Large intestine (tissue), 3 donors: ENCODE measurements at regions not wholly inside any gene's neighbourhood (a gene's known extent, or its start where the extent isn't known, plus 50 kb on each side); places are given as distances from the start of the nearest gene placed in this dataset.

ENCODE experiments used
- DNase-seq, 2 donors: peaks; one replicate each; pipeline versions ENCODE4 v3.0.0 to v3.0.0-alpha.2; 2013
- H3K27ac ChIP-seq: one replicate; pipeline ENCODE4 v1.5.1; 2013; ENCODE audit warnings: low read length
- H3K27me3 ChIP-seq: 2 replicates; pipeline ENCODE4 v1.6.1; 2013; ENCODE audit warnings: low read length; ENCODE audit not compliant: control insufficient read depth, insufficient read depth
- H3K36me3 ChIP-seq: 2 replicates; pipeline ENCODE4 v1.6.1; 2013; ENCODE audit warnings: low read length; ENCODE audit not compliant: control insufficient read depth, insufficient read depth
- H3K4me1 ChIP-seq: one replicate; pipeline ENCODE4 v1.6.1; 2013; ENCODE audit warnings: low read length; ENCODE audit not compliant: control insufficient read depth, insufficient read depth
- H3K4me3 ChIP-seq: one replicate; pipeline ENCODE4 v1.5.1; 2013; ENCODE audit warnings: low read length
- H3K9me3 ChIP-seq: one replicate; pipeline ENCODE4 v1.6.1; 2013; ENCODE audit warnings: mild to moderate bottlenecking, low read depth, low read length, moderate library complexity; ENCODE audit not compliant: control insufficient read depth
- WGBS: methylation state at CpG from one replicate; pipeline ENCODE4 v1.1.5; 2013; ENCODE audit warnings: low lambda C conversion rate; ENCODE audit not compliant: insufficient coverage; 5-methylcytosine and 5-hydroxymethylcytosine counted together

DNA sequence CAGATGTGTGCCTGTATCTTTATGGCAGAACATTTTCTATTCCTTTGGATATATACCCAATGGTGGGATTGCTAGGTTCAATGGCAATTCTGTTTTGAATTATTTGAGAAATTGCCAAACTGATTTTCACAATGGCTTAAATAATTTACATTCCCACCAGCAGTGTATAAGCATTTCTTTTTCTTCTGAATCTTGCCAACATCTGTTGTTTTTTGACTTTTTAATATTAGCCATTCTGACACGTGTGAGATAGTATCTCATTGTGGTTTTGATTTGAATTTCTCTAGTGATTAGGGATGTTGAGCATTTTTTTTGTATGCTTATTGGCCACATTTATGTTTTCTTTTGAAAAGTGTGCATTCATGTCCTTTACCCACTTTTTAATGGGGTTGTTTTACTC, 864.3 kb upstream of the ADAMTS5 start:
- no peak overlapping the region for H3K27ac ChIP-seq
- no peaks in the 10 kb centered on the region for H3K36me3 ChIP-seq
- H3K9me3 ChIP-seq: no peaks in the 10 kb centered on the region
- no peak overlapping the region for H3K4me3 ChIP-seq
- 60% methylated on average over 1 of the region's 1 CpG for WGBS
- H3K27me3 ChIP-seq: no peaks in the 10 kb centered on the region
- no peaks in the 10 kb centered on the region for H3K4me1 ChIP-seq
- DNase-seq: no peak

DNA sequence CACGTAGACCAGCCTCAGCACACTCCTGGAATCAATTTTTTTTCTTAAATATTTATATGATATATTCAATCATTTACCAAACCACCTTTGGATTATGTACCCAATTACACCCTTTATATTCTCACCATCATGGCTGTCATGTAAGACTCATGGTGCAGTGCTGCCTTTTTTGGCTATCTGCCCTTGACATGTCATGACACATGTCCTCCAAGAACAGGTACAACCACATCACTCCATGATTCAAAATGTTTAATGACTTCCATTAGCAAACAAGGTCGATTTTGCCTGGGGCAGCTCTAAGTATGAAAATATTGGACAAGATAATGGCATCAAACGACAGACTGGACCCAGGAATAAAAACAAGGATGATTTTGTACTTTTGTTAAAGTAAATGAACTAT, 861.1 kb upstream of the ADAMTS5 start:
- H3K4me3 ChIP-seq: no peak overlapping the region
- DNase-seq: no peak
- H3K36me3 ChIP-seq: no peaks in the 10 kb centered on the region
- no peaks in the 10 kb centered on the region for H3K9me3 ChIP-seq
- no peaks in the 10 kb centered on the region for H3K27me3 ChIP-seq
- no peak overlapping the region for H3K27ac ChIP-seq
- no CpG with 5 or more reads among the region's 3 CpGs for WGBS
- no peaks in the 10 kb centered on the region for H3K4me1 ChIP-seq

DNA sequence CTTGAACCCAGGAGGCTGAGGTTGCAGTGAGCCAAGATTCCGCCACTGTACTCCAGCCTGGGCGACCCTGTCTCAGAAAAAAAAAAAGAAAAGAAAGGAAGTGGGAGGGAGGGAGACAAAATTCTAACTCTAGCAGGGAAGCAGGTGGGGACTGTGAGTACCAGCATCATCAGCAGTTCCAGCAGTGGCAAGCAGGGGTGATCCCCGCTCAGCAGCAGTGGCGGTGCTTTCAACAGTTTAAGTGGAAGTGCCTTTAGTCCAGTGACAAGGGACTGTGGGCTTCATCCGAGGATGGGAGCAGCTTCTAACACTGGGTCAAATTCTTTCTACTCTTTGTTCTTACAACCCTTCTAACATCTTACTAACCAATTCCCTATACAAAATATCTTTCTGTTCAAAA, 858.1 kb upstream of the ADAMTS5 start:
- no peaks in the 10 kb centered on the region for H3K36me3 ChIP-seq
- no peak overlapping the region for H3K27ac ChIP-seq
- no peaks in the 10 kb centered on the region for H3K27me3 ChIP-seq
- no peaks in the 10 kb centered on the region for H3K4me1 ChIP-seq
- DNase-seq: no peak
- no peak overlapping the region for H3K4me3 ChIP-seq
- no CpG with 5 or more reads among the region's 5 CpGs for WGBS
- no peaks in the 10 kb centered on the region for H3K9me3 ChIP-seq

DNA sequence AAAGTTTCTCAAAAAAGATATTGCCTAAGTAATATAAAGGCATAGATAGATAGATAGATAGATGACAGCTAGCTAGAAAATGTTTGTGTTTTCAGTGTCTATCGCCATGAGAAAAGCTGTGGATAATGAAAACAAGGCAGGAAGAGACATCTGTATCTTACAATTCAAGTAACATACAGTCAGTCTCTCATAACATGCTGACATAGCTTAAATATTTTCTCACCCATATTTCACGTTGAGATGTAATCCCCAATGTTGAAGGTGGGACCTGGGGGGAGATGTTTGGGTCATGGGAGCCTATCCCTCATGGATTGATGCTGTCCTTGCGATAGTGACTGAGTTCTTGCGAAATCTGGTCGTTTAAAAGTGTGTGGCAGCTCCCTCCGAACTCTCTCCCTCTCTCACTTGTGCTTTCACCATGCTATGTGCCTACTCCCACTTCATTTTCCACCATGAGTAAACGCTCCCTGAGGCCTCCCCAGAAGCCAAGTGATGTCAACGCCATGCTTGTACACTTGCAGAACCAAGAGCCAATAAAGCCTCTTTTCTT, 856.8 kb upstream of the ADAMTS5 start:
- WGBS: 93% methylated on average over 3 of the region's 8 CpGs
- Histone ChIP-seq H3K4me3 (no peak overlapping the region), H3K9me3 (no peaks in the 10 kb centered on the region), H3K4me1 (peaks cover 6% of the 10 kb centered on the region), H3K27ac (no peak overlapping the region), H3K27me3 (no peaks in the 10 kb centered on the region), H3K36me3 (no peaks in the 10 kb centered on the region)
- no peak for DNase-seq

DNA sequence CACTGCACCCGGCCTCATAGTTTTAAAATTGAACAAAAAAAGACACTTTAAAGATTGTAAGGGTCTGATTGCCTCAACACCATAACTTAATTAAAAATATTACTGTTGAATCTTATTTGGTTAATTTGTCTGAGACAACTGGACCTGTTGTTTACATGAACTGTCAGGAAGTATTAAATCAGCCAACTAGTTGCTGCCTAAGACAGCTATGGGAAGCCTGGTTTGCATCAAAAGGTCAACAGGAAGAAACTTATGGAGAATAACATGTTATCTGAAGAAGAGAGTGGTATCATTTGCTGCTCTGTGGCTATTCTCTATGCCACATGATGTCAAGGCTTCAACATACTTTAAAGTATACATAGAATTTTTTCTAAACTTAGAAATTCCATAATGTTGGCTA, 853.5 kb upstream of the ADAMTS5 start:
- H3K4me1 ChIP-seq: peaks cover 23% of the 10 kb centered on the region
- no CpG with 5 or more reads among the region's 1 CpG for WGBS
- no peak for DNase-seq
- no peaks in the 10 kb centered on the region for H3K36me3 ChIP-seq
- no peaks in the 10 kb centered on the region for H3K9me3 ChIP-seq
- H3K4me3 ChIP-seq: no peak overlapping the region
- no peaks in the 10 kb centered on the region for H3K27me3 ChIP-seq
- no peak overlapping the region for H3K27ac ChIP-seq

DNA sequence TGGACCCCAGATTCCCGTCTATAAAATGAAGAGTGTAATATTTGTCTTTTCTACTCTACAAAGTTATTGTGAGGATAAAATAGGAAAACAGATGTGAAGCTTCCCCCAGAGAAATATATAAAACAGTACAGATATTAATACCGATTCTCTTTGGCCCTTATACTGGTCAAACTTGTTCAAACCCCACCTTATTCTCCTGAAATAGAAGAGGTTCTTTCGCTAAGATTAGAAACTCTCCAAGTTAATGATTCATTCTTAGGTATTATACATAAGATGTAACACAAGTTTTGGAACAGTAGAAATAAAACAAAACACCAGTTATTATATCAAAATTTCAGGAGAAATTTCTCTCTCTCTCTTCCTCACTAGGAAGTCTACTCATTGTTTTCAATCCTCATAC, 852.4 kb upstream of the ADAMTS5 start:
- Histone ChIP-seq H3K9me3 (no peaks in the 10 kb centered on the region), H3K4me3 (no peak overlapping the region), H3K36me3 (no peaks in the 10 kb centered on the region), H3K27me3 (no peaks in the 10 kb centered on the region), H3K27ac (peak overlapping the region; percentile 89), H3K4me1 (peaks cover 23% of the 10 kb centered on the region)
- 69% methylated on average over 2 of the region's 3 CpGs for WGBS
- DNase-seq: no peak

DNA sequence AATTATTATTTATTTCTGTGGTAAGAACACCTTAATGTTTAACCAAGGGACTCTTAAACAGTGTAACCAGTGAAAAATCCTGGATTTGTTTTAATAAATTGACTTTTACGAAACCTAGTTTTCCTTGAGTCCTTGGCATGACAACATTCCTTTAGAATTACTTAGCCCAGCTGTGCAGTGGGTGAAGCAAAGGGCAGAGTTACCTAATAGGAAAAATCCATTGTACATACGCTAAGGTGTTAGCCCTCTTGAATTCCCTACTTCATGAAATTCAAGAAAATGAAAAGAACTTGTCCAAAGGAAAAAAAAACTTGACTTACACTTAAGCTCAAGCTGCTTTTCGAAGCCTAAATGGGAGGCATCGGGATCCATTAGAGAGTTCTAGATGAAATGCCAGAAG, 852.0 kb upstream of the ADAMTS5 start:
- peak; percentile 32 to 39 for DNase-seq
- no peaks in the 10 kb centered on the region for H3K36me3 ChIP-seq
- no peaks in the 10 kb centered on the region for H3K9me3 ChIP-seq
- no peak overlapping the region for H3K4me3 ChIP-seq
- peak overlapping the region; percentile 89 for H3K27ac ChIP-seq
- 50% methylated on average over 1 of the region's 4 CpGs for WGBS
- H3K27me3 ChIP-seq: no peaks in the 10 kb centered on the region
- peaks cover 23% of the 10 kb centered on the region for H3K4me1 ChIP-seq

DNA sequence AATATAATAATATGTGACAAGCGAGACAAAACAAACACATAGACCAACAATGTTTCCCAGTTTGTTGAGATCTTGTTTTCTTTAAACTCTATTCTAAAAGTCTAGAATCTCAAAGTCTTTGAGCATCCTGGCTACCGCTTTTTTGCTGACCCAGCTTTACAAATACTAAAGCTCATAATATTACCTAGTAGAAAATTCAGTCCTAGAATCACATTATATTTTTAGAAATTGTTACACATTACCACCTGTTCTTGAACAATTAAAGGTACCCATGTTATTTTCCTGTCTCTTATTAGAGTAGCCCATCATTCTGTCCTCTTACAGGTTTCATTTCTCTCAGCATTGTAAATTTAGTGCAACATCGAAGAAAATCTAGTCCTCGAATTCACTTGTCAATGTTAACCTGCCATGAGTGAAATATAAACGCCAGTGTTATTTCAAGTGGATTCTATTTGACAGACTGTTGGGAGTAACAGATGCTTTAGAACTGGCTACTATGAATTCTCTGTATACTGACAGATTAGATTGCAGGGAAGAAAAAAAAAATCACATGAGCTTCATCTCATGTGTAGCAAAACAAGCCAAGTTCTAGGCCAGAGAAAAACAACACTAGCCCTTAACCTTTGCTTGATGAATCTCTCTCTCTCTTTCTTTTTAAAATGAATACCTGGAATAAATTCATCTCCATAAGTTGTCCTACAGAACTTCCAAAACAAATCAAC, 851.2 kb upstream of the ADAMTS5 start:
- H3K27ac ChIP-seq: peak overlapping the region; percentile 89

DNA sequence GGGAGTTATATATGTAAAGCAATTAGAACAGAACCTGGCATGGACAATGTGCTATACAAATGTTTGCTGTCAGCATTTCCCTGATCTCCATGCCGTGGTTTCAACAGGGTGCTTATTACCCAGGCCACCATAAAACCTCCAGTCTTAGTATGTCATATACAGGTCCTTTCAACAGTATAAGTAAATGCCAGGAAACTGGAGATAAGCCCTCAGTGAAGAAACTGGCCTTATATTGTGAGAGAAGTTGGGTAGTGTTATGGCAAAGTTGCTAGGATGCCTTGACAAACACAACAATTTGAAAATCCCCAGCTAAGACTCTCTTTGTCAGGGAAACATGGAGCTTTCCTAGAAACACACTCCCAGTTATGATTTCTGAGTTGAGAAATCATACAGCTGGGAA, 850.2 kb upstream of the ADAMTS5 start:
- Histone ChIP-seq H3K27me3 (no peaks in the 10 kb centered on the region), H3K4me1 (peaks cover 23% of the 10 kb centered on the region), H3K9me3 (no peaks in the 10 kb centered on the region), H3K27ac (peak overlapping the region; percentile 89), H3K36me3 (no peaks in the 10 kb centered on the region), H3K4me3 (no peak overlapping the region)
- WGBS: no CpG with 5 or more reads among the region's 1 CpG
- peak; percentile 82 to 88 for DNase-seq

More for the DNA sequence above, 851.2 kb upstream of the ADAMTS5 start:
- Histone ChIP-seq H3K4me3 (no peak overlapping the region), H3K9me3 (no peaks in the 10 kb centered on the region), H3K27me3 (no peaks in the 10 kb centered on the region), H3K36me3 (no peaks in the 10 kb centered on the region), H3K4me1 (peaks cover 23% of the 10 kb centered on the region)
- DNase-seq: no peak
- 88% methylated on average over 1 of the region's 5 CpGs for WGBS

DNA sequence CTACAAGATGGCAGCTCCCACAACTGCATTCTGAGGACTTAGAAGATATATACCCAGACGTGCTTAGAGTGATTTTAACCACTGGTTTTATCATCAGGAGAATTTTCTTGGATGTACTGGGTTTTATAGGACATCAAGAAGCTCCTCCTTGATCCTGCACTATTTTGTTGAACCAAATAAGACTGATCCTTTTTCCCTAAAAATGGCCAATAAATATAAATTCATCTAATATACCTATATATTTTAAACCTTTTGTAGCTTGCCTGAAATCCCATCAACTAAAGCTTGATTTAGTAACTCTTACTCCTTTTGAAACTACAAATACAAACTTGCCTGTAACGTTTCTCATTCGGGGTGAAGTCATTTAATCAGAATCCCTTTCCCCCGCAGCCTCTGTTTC, 849.4 kb upstream of the ADAMTS5 start:
- no peaks in the 10 kb centered on the region for H3K36me3 ChIP-seq
- WGBS: no CpG with 5 or more reads among the region's 4 CpGs
- no peak overlapping the region for H3K4me3 ChIP-seq

DNA sequence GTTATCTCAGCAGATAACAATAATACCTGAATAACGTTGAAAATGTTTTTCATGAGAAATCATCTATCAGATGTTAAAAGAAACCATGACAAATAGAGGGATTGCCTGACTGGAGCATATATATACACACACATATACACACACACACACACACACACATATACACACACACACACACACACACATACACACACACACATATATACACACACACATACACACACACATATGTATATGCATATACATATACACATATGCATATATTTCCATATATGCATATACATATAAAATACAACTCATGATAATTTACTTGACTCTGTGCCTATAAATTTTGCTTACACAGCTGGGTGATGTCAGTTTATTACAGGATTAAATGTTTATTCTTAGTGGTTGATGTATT, 847.3 kb upstream of the ADAMTS5 start:
- peaks cover 20% of the 10 kb centered on the region for H3K4me1 ChIP-seq
- H3K9me3 ChIP-seq: no peaks in the 10 kb centered on the region
- WGBS: no CpG with 5 or more reads among the region's 1 CpG
- no peaks in the 10 kb centered on the region for H3K27me3 ChIP-seq
- no peak for DNase-seq
- H3K4me3 ChIP-seq: no peak overlapping the region
- H3K36me3 ChIP-seq: no peaks in the 10 kb centered on the region
- H3K27ac ChIP-seq: no peak overlapping the region

More for the DNA sequence above, 849.4 kb upstream of the ADAMTS5 start:
- Histone ChIP-seq H3K4me1 (peaks cover 23% of the 10 kb centered on the region), H3K27ac (peak overlapping the region; percentile 89), H3K27me3 (no peaks in the 10 kb centered on the region), H3K9me3 (no peaks in the 10 kb centered on the region)
- DNase-seq: no peak
